AG09319 (cell line): ENCODE measurements at regions not wholly inside any gene's neighbourhood (a gene's known extent, or its start where the extent isn't known, plus 50 kb on each side); places are given as distances from the start of the nearest gene placed in this dataset.

Source experiments
- DNase-seq: peaks from one replicate; pipeline ENCODE4 v3.0.0-alpha.2; 2010; ENCODE audit warnings: low read depth; ENCODE audit errors: extremely low read depth
- TF ChIP-seq, protein P1 (sequence below): IDR thresholded peaks from 2 replicates; pipeline ENCODE4 v1.5.1; 2011; ENCODE audit warnings: low read depth, mild to moderate bottlenecking, inconsistent platforms, low read length, moderate library complexity

DNA sequence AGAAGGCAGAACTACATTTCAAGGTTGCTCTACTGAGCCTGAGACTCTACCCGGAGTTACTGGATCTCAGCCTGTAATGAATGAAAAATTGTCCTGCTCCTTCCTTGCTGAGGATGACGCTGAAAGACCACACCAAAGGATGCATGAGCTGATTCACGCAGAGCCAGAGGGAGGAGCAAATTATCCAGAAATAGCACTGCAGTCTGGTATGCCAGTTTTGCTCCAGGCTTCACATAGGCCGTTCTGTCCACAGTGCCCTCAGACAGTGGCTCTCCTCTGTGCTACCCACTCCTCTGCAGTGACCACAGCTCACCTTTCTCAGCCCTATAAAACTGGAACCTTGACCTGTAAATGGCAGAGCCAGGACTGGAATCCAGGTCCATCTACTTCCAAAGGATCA lies 79.3 kb upstream of the GALNT18 start:
- TF ChIP-seq, protein P1, sequence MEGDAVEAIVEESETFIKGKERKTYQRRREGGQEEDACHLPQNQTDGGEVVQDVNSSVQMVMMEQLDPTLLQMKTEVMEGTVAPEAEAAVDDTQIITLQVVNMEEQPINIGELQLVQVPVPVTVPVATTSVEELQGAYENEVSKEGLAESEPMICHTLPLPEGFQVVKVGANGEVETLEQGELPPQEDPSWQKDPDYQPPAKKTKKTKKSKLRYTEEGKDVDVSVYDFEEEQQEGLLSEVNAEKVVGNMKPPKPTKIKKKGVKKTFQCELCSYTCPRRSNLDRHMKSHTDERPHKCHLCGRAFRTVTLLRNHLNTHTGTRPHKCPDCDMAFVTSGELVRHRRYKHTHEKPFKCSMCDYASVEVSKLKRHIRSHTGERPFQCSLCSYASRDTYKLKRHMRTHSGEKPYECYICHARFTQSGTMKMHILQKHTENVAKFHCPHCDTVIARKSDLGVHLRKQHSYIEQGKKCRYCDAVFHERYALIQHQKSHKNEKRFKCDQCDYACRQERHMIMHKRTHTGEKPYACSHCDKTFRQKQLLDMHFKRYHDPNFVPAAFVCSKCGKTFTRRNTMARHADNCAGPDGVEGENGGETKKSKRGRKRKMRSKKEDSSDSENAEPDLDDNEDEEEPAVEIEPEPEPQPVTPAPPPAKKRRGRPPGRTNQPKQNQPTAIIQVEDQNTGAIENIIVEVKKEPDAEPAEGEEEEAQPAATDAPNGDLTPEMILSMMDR, result no peak
- no peak for DNase-seq

GRCh38 chr11:11697796-11698195 lies 76.0 kb upstream of the GALNT18 start:
- TF ChIP-seq, protein P1, result no peak
- no peak for DNase-seq

GRCh38 chr11:11691296-11692151 lies 69.7 kb upstream of the GALNT18 start:
- no peak for DNase-seq
- TF ChIP-seq, protein P1, result no peak

- TF ChIP-seq, protein P1, result no peak
- no peak for DNase-seq
Observed at GRCh38 chr11:11681536-11681935, 59.7 kb upstream of the GALNT18 start.

DNA sequence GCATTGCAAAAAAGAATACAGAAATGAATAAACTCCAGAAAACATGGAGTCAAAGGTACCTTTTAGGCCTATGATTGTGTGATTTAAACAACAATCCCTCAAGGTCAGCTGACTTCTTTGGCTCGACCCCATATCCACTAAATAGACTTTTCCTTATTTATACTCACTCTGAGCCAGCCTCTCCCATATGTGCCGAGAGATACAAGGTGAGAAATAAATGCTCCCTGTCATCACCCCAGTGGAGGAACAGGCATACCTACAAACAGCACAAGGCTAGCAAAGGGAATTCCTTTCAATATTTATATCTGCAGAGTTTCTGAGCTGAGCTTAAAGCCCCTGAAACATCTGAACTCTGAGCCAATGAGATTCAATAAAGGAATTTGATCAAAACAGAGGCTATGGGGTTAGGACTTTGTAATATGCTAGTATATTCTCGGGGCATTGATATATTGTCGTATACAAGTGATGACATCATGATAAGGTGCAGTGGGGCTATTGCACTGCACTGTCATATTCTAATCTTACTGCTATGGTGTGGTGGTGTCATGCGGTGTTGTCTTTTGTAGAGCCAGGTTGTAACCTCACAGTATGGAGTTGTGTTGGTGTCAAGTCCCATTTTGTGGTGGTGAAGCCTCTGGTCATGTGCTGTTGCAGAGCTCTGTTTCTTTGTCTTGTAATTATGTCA lies 56.0 kb upstream of the GALNT18 start:
- DNase-seq, result no peak
- TF ChIP-seq, protein P1, result no peak

- TF ChIP-seq, protein P1, result no peak
- DNase-seq, result no peak
Observed at GRCh38 chr11:11675671-11676181, 53.9 kb upstream of the GALNT18 start.

DNA sequence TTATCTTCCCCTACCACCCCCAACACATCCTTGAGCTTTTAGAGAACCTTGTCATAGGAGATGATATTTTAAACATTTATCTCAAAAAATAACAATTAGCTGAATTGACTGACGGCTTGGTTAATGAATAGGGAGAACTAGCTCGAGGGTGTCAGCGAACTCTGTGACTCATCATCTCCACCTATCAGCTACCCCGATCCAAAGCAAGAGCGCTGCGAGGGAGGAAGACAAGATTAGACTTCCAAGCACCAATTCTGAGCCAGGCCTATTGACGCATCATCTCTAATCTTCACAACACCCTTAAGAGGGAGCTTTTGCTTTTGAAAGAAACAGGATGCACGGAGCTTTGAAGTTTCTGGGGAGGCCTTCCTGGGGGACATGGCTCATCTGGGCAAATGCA lies 51.0 kb upstream of the GALNT18 start:
- no peak for DNase-seq

More for the DNA sequence above, 51.0 kb upstream of the GALNT18 start:
- TF ChIP-seq, protein P1, result no peak
